GM12878 (cell line): ENCODE measurements at regions not wholly inside any gene's neighbourhood (a gene's known extent, or its start where the extent isn't known, plus 50 kb on each side); places are given as distances from the start of the nearest gene placed in this dataset.

Experiments used
- ATF7 ChIP-seq: fragments of 450-650 bp; IDR thresholded peaks from 2 replicates; pipeline ENCODE4 v1.6.1; 2016; ENCODE audit warnings: low read depth, mild to moderate bottlenecking
- CBX5 ChIP-seq: sonication (generic); IDR thresholded peaks from 2 replicates; pipeline ENCODE4 v1.6.1; 2016; ENCODE audit warnings: low read depth, moderate library complexity, mild to moderate bottlenecking, inconsistent platforms
- CEBPB ChIP-seq, 2 experiments: fragments of 150-350 bp in 1 of 2; IDR thresholded peaks; 2 replicates each; pipeline ENCODE4 v1.6.1; 2012 to 2014; ENCODE audit warnings: low read depth in 2 of 2, low read length in 2 of 2, borderline replicate concordance in 1 of 2, inconsistent platforms in 1 of 2
- CHD4 ChIP-seq: fragments of 200-600 bp; sonication (generic); IDR thresholded peaks from 2 replicates; pipeline ENCODE4 v1.6.1; 2016; ENCODE audit warnings: mild to moderate bottlenecking
- CREM ChIP-seq: IDR thresholded peaks from 2 replicates; pipeline ENCODE4 v1.6.1; 2014; ENCODE audit warnings: antibody characterized with exemption, low read depth
- EGR1 ChIP-seq, 2 experiments: IDR thresholded peaks; 1 replicate in 1 of 2; 2 replicates in 1 of 2; pipeline ENCODE4 v1.6.1; 2011 to 2012; ENCODE audit warnings: low read depth in 2 of 2, low read length in 2 of 2, borderline replicate concordance in 1 of 2, mild to moderate bottlenecking in 1 of 2, moderate library complexity in 1 of 2
- EZH2 ChIP-seq: IDR thresholded peaks from 2 replicates; pipeline ENCODE4 v1.6.1; 2012; ENCODE audit warnings: low read depth, mild to moderate bottlenecking, control low read depth, inconsistent platforms, low read length, borderline replicate concordance; ENCODE audit not compliant: control insufficient read depth
- LARP7 ChIP-seq: fragments of 450-650 bp; IDR thresholded peaks from 2 replicates; pipeline ENCODE4 v1.6.1; 2017; ENCODE audit warnings: mild to moderate bottlenecking
- MEF2A ChIP-seq: IDR thresholded peaks from 2 replicates; pipeline ENCODE4 v1.6.1; 2011; ENCODE audit warnings: low read depth, mild to moderate bottlenecking, low read length, moderate library complexity; ENCODE audit not compliant: insufficient read depth
- MTA2 ChIP-seq: fragments of 450-650 bp; IDR thresholded peaks from 2 replicates; pipeline ENCODE4 v1.6.1; 2016; ENCODE audit warnings: low read depth, mild to moderate bottlenecking, moderate library complexity
- MYC ChIP-seq: IDR thresholded peaks from 2 replicates; pipeline ENCODE4 v1.6.1; 2011; ENCODE audit warnings: mild to moderate bottlenecking, low read length, moderate library complexity, inconsistent platforms; ENCODE audit not compliant: insufficient read depth, insufficient replicate concordance, insufficient read length, severe bottlenecking
- NKRF ChIP-seq: fragments of 450-650 bp; conservative IDR thresholded peaks from 2 replicates; pipeline ENCODE4 v1.6.1; 2017; ENCODE audit warnings: mild to moderate bottlenecking, moderate library complexity
- POLR2A ChIP-seq: IDR thresholded peaks from 2 replicates; pipeline ENCODE4 v1.6.1; 2011; ENCODE audit warnings: low read depth, mild to moderate bottlenecking, low read length
- POLR2AphosphoS2 ChIP-seq: IDR thresholded peaks from 2 replicates; pipeline ENCODE4 v1.6.1; 2011; ENCODE audit warnings: low read depth, mild to moderate bottlenecking, low read length, improper control_type of control experiment, moderate library complexity
- RELB ChIP-seq: fragments of 450-650 bp; IDR thresholded peaks from 2 replicates; pipeline ENCODE4 v1.6.1; 2017; ENCODE audit warnings: low read depth, mild to moderate bottlenecking, moderate library complexity
- RUNX3 ChIP-seq: IDR thresholded peaks from 2 replicates; pipeline ENCODE4 v1.6.1; 2012; ENCODE audit warnings: low read length, inconsistent platforms
- SMAD5 ChIP-seq: IDR thresholded peaks from 2 replicates; pipeline ENCODE4 v1.6.1; 2016; ENCODE audit warnings: antibody characterized with exemption, low read depth
- SRF ChIP-seq, 2 experiments: IDR thresholded peaks; 2 replicates each; pipeline ENCODE4 v1.6.1; 2011; ENCODE audit warnings: low read depth in 2 of 2, low read length in 2 of 2, mild to moderate bottlenecking in 1 of 2, moderate library complexity in 1 of 2
- TAF1 ChIP-seq: IDR thresholded peaks from 2 replicates; pipeline ENCODE4 v1.6.1; 2011; ENCODE audit warnings: mild to moderate bottlenecking, low read depth, low read length, borderline replicate concordance
- WRNIP1 ChIP-seq: IDR thresholded peaks from 2 replicates; pipeline ENCODE4 v1.6.1; 2011; ENCODE audit warnings: low read depth, low read length, improper control_type of control experiment, borderline replicate concordance
- YY1 ChIP-seq: IDR thresholded peaks from 2 replicates; pipeline ENCODE4 v1.6.1; 2011; ENCODE audit warnings: low read depth, mild to moderate bottlenecking, low read length
- ZBTB4 ChIP-seq: fragments of 450-650 bp; formaldehyde crosslinking; IDR thresholded peaks from 2 replicates; pipeline ENCODE4 v1.4.0; 2022; ENCODE audit warnings: mild to moderate bottlenecking, moderate library complexity
- ZNF274 ChIP-seq: IDR thresholded peaks from one replicate; pipeline ENCODE4 v1.8.0; 2011; ENCODE audit not compliant: insufficient read length, insufficient read depth
- ZNF622 ChIP-seq: fragments of 450-650 bp; IDR thresholded peaks from 2 replicates; pipeline ENCODE4 v1.6.1; 2017; ENCODE audit warnings: mild to moderate bottlenecking, inconsistent platforms

- TF ChIP-seq CHD4 (no peak), ZNF622 (no peak), MEF2A (peak; percentile 65; the same call in 1 of the 2 replicates), SMAD5 (no peak), POLR2A (peak; percentile 61), TAF1 (0 out of 2 replicates have a peak, but pooled peaks have one; percentile 62), RELB (peak; percentile 76), LARP7 (no peak), POLR2AphosphoS2 (no peak), ATF7 (peak; percentile 53; the same call in 1 of the 2 replicates), CREM (peak; percentile 37; the same call in 1 of the 2 replicates), WRNIP1 (no peak), MTA2 (peak; percentile 89), EZH2 (no peak), CBX5 (peak; percentile 38; the same call in 1 of the 2 replicates), MYC (no peak), RUNX3 (peak; percentile 97), EGR1 (IDR thresholded peaks at IDR 0.05; ENCODE audit: borderline replicate concordance in 1 of 2, low read depth in 2 of 2, low read length in 2 of 2) (peak in 1 of 2 experiments; percentile 35; a peak in 1 of 3 replicates), YY1 (no peak), SRF (IDR thresholded peaks at IDR 0.05; ENCODE audit: low read depth in 2 of 2, low read length in 2 of 2) (no peak), NKRF (no peak), ZBTB4 (no peak), ZNF274 (no peak), CEBPB (IDR thresholded peaks at IDR 0.05; ENCODE audit: borderline replicate concordance in 1 of 2, low read depth in 2 of 2, low read length in 2 of 2) (no peak)
These were observed 64.6 kb downstream of the IER5 start (continued) for GRCh38 chr1:181152892-181153633.
